ENCODE measurements at regions not wholly inside any gene's neighbourhood (a gene's known extent, or its start where the extent isn't known, plus 50 kb on each side); places are given as distances from the start of the nearest gene placed in this dataset.
"Not testable (repeated sequence)": the region's sequence is repeated elsewhere in the genome, so short reads cannot be mapped to it uniquely, and the experiment has no call there.

DNA sequence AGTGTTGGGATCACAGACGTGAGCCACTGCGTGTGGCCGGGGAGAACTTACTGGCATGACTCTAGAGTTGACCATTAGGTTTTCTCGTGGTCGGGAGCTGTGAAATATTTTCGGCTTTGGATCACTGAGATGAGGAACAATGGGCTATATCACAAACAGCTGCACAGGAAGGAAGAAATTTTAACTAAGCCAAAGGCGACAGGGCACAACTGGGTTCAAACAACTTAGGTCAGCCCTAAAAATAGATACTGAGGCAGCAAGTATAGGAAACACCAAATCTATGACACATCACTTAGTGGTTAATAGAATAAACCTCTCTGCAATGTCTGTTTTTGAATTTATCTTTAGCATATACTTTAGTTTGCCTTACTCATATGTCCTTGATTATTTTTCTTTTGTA, 162.9 kb downstream of the LRIG3 start:
- CTCF ChIA-PET: interaction anchor here (0.5 kb wide), 1 partner anchor 297 kb away, joined by 4 read pairs; no protein-coding TSS in a partner anchor
- H3K27ac ChIP-seq: no peak overlapping the region

DNA sequence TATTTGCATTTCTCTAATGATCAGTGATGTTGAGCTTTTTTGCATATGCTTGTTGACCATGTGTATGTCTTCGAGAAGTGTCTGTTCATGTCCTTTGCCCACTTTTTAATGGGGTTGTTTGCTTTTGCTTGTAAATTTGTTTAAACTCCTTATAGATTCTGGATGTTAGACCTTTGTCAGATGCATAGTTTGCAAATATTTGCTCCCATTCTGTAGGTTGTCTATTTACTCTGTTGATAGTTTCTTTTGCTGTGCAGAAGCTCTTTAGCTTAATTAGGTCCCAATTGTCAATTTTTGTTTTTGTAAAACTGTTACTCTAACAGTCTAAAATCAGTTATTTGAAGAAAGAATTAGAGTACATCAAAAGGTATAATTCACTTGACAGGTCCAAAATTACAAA, 160.6 kb downstream of the LRIG3 start:
- H3K27ac ChIP-seq; DNase-seq (ENCODE audit: low spot score); CTCF ChIA-PET; POLR2A ChIA-PET (ENCODE audit: low non-redundant PET): not testable (repeated sequence)

More for the DNA sequence above, 162.9 kb downstream of the LRIG3 start:
- no peak for DNase-seq (ENCODE audit: low spot score)
- POLR2A ChIA-PET (ENCODE audit: low non-redundant PET): no interaction called here
- TF ChIP-seq, protein P1, sequence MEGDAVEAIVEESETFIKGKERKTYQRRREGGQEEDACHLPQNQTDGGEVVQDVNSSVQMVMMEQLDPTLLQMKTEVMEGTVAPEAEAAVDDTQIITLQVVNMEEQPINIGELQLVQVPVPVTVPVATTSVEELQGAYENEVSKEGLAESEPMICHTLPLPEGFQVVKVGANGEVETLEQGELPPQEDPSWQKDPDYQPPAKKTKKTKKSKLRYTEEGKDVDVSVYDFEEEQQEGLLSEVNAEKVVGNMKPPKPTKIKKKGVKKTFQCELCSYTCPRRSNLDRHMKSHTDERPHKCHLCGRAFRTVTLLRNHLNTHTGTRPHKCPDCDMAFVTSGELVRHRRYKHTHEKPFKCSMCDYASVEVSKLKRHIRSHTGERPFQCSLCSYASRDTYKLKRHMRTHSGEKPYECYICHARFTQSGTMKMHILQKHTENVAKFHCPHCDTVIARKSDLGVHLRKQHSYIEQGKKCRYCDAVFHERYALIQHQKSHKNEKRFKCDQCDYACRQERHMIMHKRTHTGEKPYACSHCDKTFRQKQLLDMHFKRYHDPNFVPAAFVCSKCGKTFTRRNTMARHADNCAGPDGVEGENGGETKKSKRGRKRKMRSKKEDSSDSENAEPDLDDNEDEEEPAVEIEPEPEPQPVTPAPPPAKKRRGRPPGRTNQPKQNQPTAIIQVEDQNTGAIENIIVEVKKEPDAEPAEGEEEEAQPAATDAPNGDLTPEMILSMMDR (conservative IDR thresholded peaks at IDR 0.05; ENCODE audit: low read depth): no peak

DNA sequence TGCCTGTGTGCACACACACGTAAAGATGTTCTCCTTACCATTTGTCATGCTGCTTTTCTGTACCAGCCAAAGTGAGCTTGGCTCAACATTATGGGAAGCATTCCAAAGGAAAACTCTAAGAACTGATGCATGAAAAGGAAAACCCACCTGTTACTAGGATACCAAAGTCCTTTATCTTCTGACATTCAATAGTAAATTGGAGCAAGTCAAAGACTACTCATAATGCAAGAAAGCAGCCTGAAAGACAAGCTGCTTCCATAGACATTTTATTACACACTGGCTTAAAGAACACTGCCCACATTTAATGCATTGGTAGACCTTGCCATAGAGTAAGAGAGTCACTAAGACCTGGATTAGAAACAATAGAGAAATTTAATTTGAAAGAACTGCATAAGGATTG, 159.0 kb downstream of the LRIG3 start:
- H3K27ac ChIP-seq: no peak overlapping the region
- CTCF ChIA-PET: no interaction called here
- DNase-seq (ENCODE audit: low spot score): no peak
- TF ChIP-seq, protein P1 (conservative IDR thresholded peaks at IDR 0.05; ENCODE audit: low read depth): no peak
- POLR2A ChIA-PET (ENCODE audit: low non-redundant PET): no interaction called here

DNA sequence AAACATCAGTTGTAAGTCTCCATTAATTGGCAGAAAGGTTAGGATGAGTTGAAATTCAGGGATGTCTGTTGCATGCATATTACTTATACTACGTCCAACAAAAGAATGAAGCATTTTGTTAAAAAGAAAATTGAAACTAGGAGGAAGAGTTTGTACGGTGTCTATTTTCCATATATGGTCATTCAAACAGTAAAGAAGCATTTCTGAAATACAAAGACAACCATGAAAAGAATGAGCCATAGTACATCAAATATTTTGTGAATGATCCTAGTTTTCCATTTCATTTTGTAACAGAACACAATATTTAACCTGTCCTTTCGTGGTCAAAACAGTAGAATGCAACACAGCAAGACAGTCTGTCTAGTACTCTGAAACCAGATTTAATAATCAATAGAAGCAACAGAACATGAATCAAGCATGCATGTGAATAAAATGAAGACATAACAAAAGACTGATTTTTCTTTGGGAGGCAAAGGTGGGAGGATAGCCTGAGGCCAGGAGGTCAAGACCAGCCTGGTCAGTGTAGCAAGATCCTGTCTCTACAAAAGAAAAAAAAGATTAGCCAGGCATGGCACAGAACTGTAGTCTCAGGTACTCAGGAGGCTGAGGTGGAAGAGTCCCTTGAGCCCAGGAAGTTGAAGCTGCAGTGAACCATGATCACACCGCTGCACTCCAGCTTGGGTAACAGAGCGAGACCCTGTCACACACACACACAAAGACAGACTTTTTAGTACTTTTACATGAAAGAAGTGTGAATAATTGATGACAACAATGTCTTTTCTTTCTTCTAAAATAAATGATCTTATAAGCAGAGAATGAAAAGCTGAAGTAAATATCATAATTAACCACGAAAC, 156.0 kb downstream of the LRIG3 start:
- TF ChIP-seq, protein P1 (conservative IDR thresholded peaks at IDR 0.05; ENCODE audit: low read depth): no peak
- no peak for DNase-seq (ENCODE audit: low spot score)
- POLR2A ChIA-PET (ENCODE audit: low non-redundant PET): no interaction called here
- CTCF ChIA-PET: no interaction called here
- no peak overlapping the region for H3K27ac ChIP-seq

DNA sequence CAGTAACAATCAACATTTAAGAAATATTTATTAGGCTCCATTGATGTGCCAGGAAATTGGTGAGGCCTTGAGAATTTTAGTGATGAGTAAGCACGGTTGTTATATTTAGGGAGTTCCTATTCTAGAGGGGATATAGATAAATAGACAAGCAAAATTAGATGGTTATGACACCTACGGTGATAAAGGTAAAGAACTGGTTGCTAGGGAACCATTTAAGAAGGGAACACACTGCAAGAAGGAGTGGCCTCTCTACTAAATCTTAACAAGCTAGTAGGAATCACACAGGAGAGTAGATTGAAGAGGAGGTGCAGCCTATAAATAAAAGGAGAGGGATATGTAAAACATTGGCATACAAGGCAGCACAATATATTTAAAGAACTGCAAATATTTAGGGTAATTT, 155.2 kb downstream of the LRIG3 start:
- TF ChIP-seq, protein P1 (conservative IDR thresholded peaks at IDR 0.05; ENCODE audit: low read depth): no peak
- DNase-seq (ENCODE audit: low spot score): no peak
- POLR2A ChIA-PET (ENCODE audit: low non-redundant PET): no interaction called here
- CTCF ChIA-PET: no interaction called here
- H3K27ac ChIP-seq: no peak overlapping the region

DNA sequence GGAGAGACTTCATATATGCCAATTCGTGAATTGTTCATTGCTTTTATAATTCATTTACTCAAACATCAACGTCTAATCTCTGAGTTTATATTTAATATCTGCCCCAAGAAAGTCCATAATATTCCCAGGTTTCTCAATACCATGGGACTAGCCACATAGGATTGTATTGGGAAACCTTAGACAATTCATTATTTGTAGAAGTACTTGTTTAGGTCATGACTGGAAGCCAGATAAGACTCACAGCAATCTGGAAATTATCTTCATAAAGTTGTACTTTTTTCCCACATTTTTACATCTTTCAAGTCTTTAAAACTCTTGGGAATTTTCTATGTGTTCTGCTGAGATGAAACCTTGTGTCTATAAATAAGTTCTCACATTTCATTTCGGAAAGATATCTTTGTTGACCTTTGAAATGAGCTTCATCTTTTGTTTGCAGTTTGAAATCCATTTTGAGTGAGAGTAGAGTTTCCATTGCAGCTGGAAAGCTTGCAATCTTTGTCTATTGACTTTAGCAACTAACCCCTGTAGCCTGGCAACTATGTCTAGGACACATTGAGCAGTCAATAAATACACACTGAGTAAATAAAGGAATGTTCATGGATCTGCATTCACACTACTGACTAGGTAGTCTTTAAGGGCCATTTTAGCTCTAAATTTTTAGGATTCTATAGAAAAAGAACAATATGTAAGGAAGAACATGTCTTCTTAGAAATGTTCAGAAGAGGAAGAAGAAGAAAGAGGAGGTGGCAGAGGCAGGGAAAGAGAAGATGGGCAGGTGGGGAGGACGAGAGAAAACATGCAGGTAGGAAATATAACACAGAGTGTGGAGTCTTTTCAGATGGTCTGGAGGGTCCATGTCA, 154.4 kb downstream of the LRIG3 start:
- TF ChIP-seq, protein P1 (conservative IDR thresholded peaks at IDR 0.05; ENCODE audit: low read depth): no peak
- ChIA-PET CTCF (no interaction called here), POLR2A (ENCODE audit: low non-redundant PET) (no interaction called here)
- DNase-seq (ENCODE audit: low spot score): no peak
- no peak overlapping the region for H3K27ac ChIP-seq

DNA sequence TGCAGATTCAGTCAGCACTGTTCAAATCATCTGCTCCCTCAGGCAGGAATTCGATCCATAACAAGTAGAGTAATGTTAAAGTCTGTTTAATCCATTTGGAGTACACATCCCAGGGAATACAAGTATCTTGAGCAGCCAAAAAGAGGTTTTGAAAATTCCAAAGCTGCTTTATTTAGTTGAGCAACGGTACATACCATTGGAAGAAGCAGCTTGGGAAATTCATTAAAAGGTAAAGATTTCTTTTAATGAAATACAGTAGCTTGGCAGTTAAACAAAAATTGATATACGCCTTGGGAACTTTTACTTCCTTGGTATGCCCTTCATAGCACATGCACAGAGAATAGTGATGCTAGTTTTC, 153.8 kb downstream of the LRIG3 start:
- no peak overlapping the region for H3K27ac ChIP-seq
- TF ChIP-seq, protein P1 (conservative IDR thresholded peaks at IDR 0.05; ENCODE audit: low read depth): no peak
- ChIA-PET POLR2A (ENCODE audit: low non-redundant PET) (no interaction called here), CTCF (no interaction called here)
- no peak for DNase-seq (ENCODE audit: low spot score)

Measured in RWPE1 (cell line).